C1 segment of cervical spinal cord (tissue), 14 donors: ENCODE measurements at regions not wholly inside any gene's neighbourhood (a gene's known extent, or its start where the extent isn't known, plus 50 kb on each side); places are given as distances from the start of the nearest gene placed in this dataset.

Experiments
- DNase-seq, 14 donors: peaks; one replicate each; lab custom pipeline; 2025; lab: John Stamatoyannopoulos, UW

DNA sequence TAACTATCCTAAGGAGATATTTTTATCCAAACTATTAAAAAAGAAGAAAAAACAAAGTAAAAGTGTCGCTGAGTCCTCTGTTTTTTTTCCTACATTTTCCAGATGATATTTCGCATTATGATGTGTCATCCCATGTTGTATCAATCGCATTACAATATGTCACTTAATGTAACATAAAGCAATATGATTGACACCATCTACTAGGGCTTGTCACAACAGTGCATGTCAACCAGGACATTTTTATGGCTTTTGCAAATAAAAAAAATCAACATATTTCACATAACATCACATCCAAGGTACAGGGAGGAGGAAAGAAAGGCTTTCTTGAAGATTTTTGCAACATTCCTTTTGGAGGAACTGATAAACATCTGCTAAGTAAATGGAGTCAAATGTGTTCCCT is 308.9 kb downstream of the ETAA1 start:
- DNase-seq, result no peak

DNA sequence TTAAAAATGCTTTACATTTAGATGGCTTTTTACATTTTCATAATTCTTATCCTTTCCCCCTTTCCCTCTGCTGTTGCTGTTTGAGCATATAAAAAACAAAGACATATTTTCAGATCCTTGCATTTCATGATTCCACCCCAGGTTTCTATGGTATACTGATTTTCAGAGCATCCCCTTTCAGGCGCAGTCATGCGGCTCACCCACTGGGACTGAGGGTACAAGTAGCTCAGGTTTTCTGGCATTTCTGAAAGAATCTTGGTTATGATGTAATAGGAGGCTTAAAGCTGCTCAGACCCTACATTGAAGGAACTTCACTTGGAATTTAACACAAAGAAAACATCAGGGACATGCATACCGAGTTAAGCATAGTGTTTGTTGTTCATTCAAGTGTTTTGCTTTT is 310.8 kb downstream of the ETAA1 start:
- no peak for DNase-seq

DNA sequence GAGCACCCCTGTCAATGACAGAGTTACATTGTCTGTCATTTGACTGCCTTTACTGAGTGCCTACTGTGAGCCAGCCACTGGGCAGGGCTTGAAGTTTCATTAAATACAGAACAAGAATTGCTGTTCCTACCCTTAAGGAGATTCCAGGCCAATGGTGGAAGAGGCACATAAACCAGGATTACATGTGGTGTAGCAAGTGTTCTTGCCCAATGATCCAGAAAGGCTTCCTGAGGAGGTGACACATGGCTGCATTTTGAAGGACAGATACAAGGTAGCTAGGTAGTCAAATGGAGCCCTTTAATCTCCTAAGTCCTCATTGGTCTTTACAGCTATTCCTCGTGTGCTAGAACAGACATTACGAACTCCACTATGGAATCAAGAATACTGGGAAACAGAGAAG is 312.7 kb downstream of the ETAA1 start:
- no peak for DNase-seq

- no peak for DNase-seq
Measured at GRCh38 chr2:67712484-67712883, 315.4 kb downstream of the ETAA1 start.

DNA sequence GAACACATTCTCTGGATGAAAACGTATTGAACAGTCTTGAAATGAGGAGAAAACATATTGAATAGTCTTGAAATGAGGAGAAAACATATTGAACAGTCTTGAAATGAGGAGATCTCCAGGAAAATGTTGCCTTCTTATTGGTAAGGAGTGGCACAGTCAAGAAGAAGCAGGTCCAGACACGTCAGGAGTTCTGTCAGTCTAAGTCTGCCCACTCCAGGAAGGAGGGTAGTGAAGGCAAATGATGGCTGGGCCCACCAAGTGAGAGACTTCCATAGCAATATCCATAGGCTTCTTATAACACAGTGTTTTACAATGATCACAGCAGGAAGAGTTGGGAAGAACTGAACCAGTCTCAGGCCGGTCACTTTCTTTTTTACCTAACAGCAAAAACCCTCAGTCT is 316.2 kb downstream of the ETAA1 start:
- DNase-seq, result no peak

DNA sequence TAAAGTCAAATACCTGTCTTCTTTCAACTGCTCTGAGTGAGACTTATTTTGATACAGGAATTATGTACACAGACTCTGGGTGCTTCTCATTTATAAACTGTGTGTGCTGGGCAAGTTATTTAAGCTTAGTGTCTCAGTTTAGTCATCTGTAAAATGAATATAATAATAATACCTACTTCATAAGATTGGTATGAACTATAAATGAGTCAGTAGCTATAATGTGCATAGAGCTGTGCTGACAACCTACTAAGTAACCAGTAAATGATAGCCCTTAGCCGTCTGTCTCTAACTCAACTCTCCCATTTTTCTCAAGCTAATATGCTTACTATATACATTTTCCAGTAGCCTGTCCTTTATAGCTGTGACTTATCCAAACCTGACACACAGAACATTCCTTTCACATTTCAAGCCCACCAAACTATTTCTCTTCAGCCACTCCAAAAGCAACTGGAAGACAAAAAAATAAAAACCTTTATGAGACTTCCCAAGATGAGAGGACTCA is 319.8 kb downstream of the ETAA1 start:
- DNase-seq, result no peak

GRCh38 chr2:67717692-67718091 is 320.6 kb downstream of the ETAA1 start:
- no peak for DNase-seq

GRCh38 chr2:67719351-67719750 is 322.2 kb downstream of the ETAA1 start:
- DNase-seq, result no peak

GRCh38 chr2:67721516-67721915 is 324.4 kb downstream of the ETAA1 start:
- no peak for DNase-seq

DNA sequence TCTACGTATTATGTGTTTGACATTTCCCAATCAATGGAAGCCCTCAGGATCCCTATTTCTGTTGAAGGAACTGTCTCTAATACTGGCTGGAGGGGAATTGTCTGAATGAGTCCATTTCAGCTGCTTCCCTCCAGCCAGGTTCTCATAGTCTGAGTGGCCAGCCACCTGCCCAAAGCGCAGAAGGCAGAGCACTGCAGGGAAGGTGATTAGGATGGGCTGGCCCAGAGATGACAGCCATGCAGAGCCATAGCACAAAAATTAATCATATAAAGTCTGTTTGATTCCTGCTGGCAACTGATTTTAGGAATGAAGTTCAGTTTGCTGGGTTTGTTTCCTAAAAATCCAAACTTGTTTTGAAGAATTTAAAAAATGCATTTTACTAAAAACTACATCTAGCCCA is 327.1 kb downstream of the ETAA1 start:
- no peak for DNase-seq

DNA sequence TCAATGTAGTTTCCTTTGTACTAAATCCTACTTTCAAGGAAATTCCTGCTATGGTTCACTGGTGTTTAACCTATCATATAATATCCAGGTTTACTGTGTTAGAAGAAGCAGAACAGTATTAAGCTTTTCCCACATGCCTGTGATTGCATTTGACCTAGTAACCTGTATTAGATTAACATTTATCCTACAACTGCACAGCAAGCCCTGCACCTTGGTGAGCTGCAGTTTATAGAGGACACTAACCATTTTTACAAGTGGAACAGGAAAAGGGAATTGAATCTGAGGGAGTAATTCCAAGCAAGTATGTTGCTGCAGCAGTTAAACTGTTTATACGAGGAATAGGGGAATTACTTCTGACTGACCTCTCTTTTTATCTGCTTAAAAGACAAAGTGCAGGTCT is 328.6 kb downstream of the ETAA1 start:
- DNase-seq, result no peak

- DNase-seq, result no peak
Measured at GRCh38 chr2:67726416-67726815, 329.3 kb downstream of the ETAA1 start.

DNA sequence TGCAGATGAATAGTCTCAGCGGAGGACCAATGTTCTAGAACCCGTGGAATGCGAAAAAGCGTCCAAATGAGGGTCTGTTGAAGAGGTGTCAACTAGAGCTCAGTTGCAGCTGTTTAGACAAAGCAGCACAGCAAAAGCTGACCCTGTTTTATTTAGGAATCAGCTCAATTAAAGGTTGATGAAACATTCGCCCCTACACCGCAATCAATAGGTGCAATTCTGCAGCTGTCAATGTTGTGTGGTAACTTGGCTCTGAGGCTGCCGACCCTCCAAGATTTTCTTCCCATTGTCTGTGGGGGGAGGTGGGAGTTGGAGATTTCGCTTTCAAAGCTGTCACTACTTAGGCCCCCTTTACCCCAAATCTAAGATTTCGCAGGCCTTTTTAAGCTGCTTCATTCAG is 330.0 kb downstream of the ETAA1 start:
- no peak for DNase-seq

DNA sequence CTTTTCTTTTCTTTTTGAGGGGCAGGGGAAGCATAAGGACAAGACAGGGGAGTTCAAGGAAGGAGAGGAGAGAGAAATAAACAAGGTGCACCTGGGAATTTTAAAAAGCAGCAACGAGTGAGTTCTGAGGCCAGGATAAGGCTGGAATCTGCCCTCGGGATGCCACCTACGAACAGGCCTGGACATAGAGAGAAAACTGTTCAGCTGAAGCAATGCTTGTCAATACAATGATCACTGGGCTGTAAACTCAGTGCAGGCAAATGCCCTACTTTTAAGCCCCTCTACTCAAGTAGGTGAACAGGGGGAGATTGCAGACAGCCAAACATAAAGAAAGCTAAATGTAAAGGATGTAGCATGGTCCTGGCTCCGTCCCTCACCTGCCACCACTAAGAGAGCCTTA is 330.5 kb downstream of the ETAA1 start:
- DNase-seq, result no peak

DNA sequence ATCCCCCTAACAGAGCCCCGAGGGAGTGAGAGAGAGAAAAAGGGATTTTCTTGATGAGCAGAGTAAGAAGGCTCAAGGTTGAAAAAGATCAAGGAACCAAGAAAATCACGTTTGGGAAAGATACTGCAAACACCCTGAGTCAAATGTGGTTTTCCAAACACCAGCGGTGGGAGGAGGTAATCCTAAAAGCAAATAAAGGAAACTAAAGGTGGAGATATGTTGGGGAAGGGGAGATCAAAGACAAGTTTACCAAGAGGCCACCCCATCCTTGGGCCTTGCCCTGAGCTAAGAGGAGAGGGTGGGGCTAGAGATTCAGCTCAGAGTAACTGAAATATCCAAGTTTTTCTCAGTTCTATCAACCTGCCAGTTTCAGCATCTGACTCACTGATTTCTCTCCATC is 332.3 kb downstream of the ETAA1 start:
- DNase-seq, result no peak

GRCh38 chr2:67733517-67733916 is 329.3 kb downstream of the C1D start:
- peak in 5 of 14 donors; percentile 0 to 24 (median 5) for DNase-seq

DNA sequence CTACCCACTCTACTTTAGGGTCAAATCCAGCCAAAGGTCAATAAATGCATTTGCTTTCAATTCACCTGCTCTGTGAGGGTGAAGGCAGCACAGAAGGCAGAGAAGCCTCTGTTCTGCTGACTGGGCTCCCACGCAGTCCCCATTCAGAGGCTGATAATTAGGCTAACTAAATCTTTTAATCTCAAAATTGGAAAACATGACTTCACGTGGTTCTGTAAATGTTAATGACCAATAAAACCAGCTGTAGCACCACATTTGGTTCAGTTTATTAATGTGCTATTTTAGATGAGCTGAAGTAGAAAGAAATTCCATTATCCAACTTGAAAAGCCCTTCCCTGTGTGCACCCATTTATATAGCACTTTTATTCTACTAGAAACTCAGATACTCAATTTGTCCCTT is 310.6 kb downstream of the C1D start:
- no peak for DNase-seq

- DNase-seq, result no peak
Measured at GRCh38 chr2:67752969-67753368, 309.8 kb downstream of the C1D start.

DNA sequence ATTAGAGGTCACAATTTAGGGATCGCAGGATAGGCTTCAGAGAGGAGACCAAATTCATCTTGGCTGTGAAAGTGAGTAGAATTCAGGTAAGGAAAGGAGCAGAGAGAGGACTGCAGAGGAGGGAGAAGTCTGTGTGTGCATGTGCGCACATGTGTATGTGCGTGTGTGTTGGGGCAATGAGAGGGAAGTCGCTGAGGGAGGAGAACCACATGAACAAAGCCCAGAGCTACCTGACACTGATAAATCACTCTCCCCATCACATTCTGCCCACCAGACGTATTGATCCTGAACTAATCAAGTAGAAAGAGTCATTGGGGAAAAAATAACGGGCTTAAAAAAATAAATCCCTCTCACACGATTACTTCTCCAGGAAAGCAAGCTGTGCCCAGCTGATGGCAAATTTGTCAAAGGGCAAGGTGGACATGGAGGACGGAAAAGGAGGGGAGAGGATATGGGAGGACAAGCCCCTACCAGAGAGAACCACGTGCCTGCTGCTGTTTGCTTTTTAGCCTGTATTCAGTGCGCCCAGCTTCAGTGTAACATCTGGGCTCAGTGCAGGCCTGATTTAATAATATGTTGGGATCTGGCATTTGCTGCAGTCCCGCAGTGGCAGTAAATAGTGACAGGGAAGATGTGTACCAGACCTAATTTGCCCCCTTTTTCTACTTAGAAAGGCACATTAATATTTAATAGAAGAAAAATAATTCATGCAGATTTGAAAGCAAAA is 307.5 kb downstream of the C1D start:
- no peak for DNase-seq

GRCh38 chr2:67760995-67761394 is 301.8 kb downstream of the C1D start:
- DNase-seq, result no peak

- DNase-seq, result no peak
Measured at GRCh38 chr2:67771380-67771779, 291.4 kb downstream of the C1D start.

DNA sequence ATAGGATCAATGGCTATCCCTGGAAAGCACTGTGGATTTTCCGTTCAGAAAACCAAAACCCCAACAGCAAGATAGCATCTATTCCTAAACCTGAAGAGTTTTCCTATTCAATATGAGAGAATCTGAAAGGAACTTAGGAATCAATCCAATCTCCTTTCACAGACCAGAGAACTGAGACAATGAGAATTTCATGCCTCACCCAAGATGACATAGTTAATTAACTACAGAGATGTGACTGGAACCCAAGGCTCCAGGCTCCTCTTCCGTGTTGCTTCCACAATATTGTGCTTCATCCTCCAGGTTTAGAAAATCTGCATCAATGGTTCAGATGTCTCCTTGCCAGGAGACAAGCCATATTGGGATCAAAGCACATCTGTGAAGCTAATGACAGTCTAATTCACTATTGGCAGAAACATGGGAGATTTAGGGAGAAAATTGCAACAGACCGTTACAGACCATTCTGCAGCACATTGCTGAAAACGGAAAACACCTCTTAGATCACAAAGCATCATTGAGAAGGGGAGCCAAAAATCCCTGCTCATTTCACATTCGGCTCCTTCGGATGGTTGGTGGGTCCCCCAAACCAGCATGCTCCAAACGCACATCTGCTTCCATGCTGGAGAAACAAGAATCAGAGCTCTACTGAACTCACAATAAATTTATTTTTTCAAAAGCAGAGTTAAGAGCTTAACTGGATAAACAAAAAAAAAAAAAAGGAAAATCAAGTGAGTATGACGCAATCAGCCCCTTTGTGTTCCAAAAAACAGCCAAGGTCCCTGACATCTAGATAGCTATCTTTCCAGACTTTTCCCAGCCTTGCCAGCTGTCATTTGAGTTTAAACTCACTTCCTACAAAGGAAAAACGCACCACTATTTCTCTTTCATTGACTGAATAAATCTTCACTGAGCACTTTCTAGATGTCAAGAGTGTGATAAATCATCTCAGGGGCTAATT is 290.3 kb downstream of the C1D start:
- no peak for DNase-seq

- no peak for DNase-seq
Measured at GRCh38 chr2:67773851-67774250, 289.0 kb downstream of the C1D start.
